ENCODE measurements at regions not wholly inside any gene's neighbourhood (a gene's known extent, or its start where the extent isn't known, plus 50 kb on each side); places are given as distances from the start of the nearest gene placed in this dataset.

DNA sequence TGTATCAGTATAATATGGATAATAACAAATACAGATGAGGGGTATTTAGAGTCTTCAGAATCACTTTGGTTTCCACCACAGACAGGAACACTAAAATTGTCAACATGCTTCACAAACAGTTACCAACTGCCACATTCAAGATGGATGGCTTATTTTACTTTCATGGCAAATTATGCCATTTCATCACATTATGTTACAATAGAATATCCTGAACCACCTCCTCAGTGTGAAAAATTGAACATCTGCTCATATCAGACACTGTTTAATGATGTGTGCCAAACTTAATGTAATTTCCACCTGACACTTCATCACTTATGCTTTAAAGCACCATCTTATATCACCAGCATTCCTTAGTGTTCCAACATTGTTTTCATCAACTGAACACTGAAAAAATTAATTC is 357.4 kb downstream of the KCNN2 start:
- TF ChIP-seq SIRT6 (IDR thresholded peaks at IDR 0.05; ENCODE audit: low read depth, low read length), result no peak
- no peak for TF ChIP-seq CTCF (IDR thresholded peaks at IDR 0.05 in 2 of 3, conservative IDR thresholded peaks at IDR 0.05 in 1 of 3; ENCODE audit: insufficient read depth in 2 of 3, low read depth in 1 of 3, low read length in 3 of 3)
- TF ChIP-seq ZBTB17 (CRISPR knock-in tag; IDR thresholded peaks at IDR 0.05), result no peak
- TF ChIP-seq HDGF (IDR thresholded peaks at IDR 0.05), result no peak
- TF ChIP-seq ZNF133 (CRISPR knock-in tag; IDR thresholded peaks at IDR 0.05), result no peak
- TF ChIP-seq ZNF274 (IDR thresholded peaks at IDR 0.05; ENCODE audit: borderline replicate concordance, low read depth, low read length), result no peak
- TF ChIP-seq, protein P1, sequence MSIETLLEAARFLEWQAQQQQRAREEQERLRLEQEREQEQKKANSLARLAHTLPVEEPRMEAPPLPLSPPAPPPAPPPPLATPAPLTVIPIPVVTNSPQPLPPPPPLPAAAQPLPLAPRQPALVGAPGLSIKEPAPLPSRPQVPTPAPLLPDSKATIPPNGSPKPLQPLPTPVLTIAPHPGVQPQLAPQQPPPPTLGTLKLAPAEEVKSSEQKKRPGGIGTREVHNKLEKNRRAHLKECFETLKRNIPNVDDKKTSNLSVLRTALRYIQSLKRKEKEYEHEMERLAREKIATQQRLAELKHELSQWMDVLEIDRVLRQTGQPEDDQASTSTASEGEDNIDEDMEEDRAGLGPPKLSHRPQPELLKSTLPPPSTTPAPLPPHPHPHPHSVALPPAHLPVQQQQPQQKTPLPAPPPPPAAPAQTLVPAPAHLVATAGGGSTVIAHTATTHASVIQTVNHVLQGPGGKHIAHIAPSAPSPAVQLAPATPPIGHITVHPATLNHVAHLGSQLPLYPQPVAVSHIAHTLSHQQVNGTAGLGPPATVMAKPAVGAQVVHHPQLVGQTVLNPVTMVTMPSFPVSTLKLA (conservative IDR thresholded peaks at IDR 0.05), result no peak
- TF ChIP-seq TCF7L2 (IDR thresholded peaks at IDR 0.05; ENCODE audit: low read depth, low read length), result no peak
- TF ChIP-seq EP300 (IDR thresholded peaks at IDR 0.05; ENCODE audit: low read length), result no peak
- no peak for TF ChIP-seq ESRRA (IDR thresholded peaks at IDR 0.05; ENCODE audit: borderline replicate concordance, low read depth)

Measured in K562 (cell line).